ENCODE measurements at regions not wholly inside any gene's neighbourhood (a gene's known extent, or its start where the extent isn't known, plus 50 kb on each side); places are given as distances from the start of the nearest gene placed in this dataset.
"Not testable (repeated sequence)": the region's sequence is repeated elsewhere in the genome, so short reads cannot be mapped to it uniquely, and the experiment has no call there.

- DNase-seq, result no peak
Measured at GRCh38 chr20:48489656-48490055, 338.1 kb downstream of the PREX1 start.

DNA sequence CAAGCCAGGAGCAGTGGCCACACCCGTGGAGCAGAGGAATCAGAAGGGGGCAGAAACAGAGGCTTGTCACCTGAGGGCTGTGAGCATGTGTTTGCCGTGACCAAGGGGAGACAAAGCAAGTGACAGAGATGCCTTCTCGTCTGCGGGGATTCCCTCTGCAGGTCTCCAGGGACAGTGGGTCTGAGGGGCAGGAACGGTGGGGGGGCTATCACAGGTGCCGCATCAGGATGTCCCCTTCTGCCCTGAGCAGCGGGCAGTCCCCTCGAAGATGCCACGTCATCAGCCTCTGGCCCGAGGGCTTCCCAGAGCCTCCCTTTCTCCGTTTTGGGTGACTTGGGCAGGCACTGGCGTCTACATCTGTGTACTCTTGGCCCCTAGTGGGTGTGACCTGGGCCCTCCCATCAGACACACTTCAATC is 338.7 kb downstream of the PREX1 start:
- no peak for DNase-seq

DNA sequence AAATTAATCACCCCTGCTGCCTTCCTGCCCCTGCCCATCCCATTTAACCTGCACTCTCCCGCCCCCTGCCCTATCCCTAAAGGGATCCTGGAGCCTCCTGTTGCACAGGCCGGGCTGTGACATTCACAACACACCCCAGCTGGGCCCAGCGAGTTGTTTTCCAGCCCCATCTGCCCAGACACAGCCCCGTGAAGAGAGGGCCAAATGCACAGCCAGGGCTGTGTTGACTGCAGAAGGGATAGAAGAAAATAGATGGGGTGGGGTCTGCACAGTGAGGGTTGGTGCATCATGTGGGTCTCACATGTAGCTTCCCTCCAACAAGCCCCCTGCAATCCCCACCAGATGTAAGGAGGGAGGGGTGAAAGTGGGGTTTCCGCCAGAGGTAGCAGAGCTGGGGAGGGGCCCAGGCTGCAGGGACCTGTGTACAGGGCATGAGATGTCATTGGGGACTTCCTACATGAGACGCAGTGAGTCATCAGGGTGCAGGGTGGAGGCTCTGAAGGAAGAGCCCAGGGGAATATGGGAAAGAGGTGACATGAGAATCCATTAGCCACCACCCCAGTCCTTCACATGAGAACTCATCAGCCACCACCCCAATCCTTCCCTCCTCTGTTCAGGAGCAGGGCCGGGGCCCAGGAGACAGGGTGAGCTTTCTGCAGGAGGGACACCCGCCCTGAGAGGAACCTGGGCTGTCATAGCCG is 339.3 kb downstream of the PREX1 start:
- not testable (repeated sequence) for DNase-seq

DNA sequence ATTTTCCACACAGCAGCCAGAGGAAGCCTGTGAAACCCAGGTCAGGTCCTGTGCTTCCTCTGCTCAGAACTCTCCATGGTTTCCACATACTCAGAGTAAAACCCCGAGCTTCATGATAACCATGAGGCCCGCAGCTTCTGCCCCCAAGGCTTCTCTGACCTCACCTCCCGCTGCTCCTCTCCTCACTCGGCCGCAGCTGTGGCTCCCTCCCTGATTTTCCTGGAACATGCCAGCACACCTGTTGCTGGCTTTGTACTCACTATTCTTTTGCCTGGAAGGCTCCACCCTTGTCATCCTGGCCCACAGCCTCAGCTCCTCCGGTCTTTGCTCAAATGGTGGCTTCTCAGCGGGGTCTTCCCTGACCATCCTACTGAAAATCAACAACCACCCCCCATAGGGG is 341.7 kb downstream of the PREX1 start:
- DNase-seq, result no peak

GRCh38 chr20:48485153-48485552 is 342.6 kb downstream of the PREX1 start:
- not testable (repeated sequence) for DNase-seq

GRCh38 chr20:48483334-48484066 is 344.3 kb downstream of the PREX1 start:
- DNase-seq, result no peak

DNA sequence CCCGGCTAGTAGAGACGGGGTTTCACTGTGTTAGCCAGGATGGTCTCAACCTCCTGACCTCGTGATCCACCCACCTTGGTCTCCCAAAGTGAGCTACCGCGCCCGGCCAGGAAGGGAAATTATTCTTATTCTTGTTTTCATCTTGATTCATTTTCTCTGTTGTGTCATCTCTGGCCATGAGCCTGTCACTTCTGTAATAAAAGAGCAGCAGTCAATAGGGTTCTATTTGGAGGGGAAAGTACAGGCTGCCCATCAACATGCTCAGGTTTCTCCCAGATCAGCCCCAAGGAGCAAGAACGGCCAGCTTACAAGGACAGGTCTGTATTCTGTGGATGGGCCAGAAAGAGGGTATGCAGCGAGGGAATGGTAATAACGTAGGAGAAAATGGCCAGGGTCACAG is 345.0 kb downstream of the PREX1 start:
- DNase-seq, result no peak

DNA sequence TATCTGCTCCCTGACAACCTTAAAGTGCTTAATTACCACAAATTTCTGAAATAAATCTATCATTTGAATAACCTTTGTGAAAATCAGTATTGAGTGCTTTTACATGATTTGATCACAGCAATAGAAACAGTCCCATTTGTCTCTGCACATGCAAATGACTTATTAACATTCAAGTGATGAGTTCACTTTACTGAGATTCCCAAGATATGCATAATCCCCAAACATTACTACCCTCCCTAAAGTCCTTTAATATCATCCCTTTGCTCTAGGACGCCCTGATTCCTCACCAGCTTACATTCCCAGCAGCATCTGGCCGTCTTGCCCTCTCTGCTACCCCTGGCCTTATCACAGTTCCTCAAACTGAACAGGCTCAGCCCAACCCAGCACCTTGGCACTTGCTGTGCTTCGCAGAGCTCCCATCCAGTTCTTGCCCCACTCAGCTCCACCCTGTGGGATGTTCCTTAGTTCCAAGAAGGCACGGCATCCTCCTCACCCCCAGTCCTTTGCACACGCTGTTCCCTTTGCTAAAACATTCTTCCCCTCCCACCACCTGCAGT is 347.5 kb downstream of the PREX1 start:
- no peak for DNase-seq

DNA sequence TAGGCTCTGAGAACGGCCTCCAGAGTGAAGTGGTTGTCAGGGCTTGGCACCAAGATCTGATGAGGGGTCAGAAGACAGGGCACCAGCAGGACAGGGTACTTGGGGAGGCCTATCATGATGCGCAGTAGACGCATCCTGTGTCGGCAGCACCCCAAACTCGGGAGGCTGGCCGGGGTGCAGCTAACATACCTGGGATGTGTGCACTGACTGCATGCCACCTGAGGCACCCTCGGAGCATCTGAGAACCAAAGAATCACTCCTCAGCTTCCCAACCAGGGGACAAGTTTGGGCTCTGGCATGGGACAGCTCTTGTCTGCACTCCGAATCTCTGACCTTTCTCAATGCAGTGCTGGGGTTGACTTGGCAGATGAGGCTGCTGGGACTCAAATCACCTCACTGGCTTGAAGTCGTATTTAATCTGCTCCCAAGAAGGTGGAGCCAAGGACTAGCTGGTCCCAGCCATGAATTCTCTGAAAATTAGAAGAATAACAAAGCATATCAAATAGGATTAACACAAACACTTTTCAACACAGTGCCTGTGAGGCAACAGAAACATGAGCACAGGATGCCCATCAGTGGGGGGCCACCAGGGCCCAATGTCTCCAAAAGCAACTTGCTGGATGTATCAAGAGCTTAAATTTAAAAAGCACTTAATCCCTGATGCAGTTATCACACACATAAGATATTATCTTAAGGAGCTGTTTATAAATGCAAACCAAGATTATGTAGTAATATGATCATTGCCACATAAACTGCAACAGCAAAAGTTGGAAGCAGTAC is 348.8 kb downstream of the PREX1 start:
- DNase-seq, result no peak

DNA sequence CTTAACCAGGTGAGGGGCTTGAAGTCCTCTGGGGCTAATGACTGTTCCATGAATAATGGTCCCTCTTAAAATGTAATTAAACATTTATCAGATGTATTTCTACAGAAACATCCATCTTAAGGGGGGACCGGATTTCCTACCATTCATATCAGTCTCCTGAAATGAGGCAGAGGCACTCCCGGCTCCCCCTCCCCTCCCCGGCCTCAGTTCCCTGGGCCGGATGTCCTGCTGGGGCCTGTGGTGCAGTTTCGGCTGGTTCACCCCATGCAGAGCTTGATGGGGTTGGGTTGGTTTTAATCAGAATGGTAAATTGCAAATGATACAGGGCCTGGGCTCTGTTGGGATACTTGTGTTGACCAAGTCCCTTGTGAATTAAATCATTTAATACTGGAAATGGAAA is 349.4 kb downstream of the PREX1 start:
- DNase-seq, result no peak

DNA sequence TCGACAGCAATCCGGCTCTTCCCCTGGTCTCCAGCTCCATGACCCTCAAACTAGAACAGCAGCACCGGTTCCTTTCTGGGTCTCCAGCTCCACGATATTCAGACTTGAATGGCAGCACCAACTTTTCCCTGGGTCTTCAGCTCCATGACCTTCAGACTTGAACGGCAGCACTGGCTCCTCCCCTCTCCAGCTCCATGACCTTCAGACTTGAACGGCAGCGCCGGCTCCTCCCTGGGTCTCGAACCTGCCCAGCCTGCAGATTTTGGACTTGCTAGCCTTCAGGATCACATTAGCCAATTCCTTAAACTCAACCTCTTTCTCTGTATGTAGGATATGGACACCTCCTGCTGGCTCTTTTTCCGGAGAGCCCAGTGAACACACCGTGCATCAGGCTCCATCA is 350.9 kb downstream of the PREX1 start:
- DNase-seq, result no peak

DNA sequence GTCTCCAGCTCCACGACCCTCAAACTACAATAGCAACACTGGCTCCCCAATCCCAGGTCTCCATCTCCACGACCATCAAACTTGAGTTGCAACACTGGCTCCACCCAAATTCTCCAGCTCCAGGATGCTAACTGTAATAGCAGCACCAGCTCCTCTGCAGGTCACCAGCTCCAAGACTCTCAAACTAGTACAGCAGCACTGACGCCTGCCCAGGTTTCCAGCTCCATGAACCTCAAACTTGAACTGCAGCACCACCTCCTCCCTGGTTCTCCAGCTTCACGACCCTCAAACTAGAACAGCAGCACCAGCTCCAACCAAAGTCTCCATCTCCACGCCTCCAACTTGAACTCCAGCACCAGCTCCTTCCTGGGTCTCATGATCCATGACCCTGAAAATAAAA is 353.8 kb downstream of the PREX1 start:
- no peak for DNase-seq

GRCh38 chr20:48471759-48472408 is 355.9 kb downstream of the PREX1 start:
- no peak for DNase-seq

GRCh38 chr20:48471176-48471575 is 356.6 kb downstream of the PREX1 start:
- no peak for DNase-seq

- DNase-seq, result no peak
Measured at GRCh38 chr20:48470141-48470540, 357.7 kb downstream of the PREX1 start.

GRCh38 chr20:48469026-48469425 is 358.8 kb downstream of the PREX1 start:
- DNase-seq, result no peak

- DNase-seq, result no peak
Measured at GRCh38 chr20:48468571-48468970, 359.2 kb downstream of the PREX1 start.

GRCh38 chr20:48467622-48468021 is 360.2 kb downstream of the PREX1 start:
- DNase-seq, result no peak

DNA sequence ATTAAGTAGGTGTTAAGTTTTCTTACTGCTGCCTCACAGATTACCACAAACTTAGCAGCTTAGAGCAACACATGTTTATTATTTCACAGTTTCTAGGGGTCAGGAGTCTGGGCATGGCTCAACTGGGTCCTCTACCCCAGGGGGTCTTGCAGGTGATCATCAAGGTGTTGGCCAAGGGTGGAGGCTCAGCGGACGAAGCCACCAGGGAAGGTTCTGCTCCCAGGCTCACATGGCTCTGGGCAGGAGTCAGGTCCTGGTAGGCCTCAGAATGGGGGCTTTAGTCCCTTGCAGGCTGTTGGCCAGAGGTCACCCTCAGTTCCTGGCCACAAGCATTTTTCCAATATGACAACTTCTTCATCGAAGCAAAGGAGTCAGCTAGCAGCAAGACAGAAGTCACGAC is 362.5 kb downstream of the PREX1 start:
- no peak for DNase-seq

- DNase-seq, result no peak
Measured at GRCh38 chr20:48463916-48464315, 363.9 kb downstream of the PREX1 start.

GRCh38 chr20:48463096-48463720 is 364.6 kb downstream of the PREX1 start:
- DNase-seq, result no peak

GRCh38 chr20:48461735-48462119 is 366.1 kb downstream of the PREX1 start:
- no peak for DNase-seq
